ENCODE measurements at regions not wholly inside any gene's neighbourhood (a gene's known extent, or its start where the extent isn't known, plus 50 kb on each side); places are given as distances from the start of the nearest gene placed in this dataset.

DNA sequence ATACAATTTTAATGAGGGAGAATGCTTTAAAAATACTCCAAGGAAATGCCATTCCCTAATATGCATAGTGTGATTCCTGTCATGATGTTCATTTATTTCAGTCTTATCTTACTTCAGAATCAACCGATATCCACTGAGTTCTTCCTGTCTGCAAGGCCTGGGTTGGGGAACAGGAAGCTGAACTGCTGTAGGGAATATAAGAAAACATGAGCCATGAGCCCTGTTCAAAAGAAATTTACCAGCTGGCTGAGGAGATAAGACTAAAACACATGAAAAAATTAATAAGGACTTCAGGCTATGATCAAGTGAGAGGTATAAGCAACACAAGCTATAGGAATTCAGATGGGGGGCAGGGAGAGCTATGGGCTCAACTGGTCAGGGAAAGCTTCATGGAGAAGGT lies 184.7 kb downstream of the PLPP4 start:
- DNase-seq: no peak

DNA sequence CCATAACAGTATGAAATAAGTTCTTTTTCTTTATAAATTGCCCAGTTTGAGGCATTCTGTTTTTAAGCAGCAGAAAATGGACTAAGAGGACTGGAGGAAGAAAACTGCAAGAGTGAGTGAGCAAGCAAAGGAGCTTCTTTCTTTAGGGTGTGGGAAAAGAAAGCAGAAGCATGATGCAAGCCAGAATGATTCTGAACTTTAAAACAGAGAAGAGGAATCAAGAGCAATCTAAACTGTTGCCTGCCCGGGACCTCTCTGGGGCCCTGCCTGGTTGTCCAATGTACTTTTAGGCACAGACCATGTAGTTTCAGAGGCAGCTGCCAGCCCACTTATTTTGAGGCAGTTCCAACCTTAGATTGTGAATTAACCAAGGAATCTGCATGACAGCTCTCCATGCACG lies 186.3 kb downstream of the PLPP4 start:
- no peak for DNase-seq

DNA sequence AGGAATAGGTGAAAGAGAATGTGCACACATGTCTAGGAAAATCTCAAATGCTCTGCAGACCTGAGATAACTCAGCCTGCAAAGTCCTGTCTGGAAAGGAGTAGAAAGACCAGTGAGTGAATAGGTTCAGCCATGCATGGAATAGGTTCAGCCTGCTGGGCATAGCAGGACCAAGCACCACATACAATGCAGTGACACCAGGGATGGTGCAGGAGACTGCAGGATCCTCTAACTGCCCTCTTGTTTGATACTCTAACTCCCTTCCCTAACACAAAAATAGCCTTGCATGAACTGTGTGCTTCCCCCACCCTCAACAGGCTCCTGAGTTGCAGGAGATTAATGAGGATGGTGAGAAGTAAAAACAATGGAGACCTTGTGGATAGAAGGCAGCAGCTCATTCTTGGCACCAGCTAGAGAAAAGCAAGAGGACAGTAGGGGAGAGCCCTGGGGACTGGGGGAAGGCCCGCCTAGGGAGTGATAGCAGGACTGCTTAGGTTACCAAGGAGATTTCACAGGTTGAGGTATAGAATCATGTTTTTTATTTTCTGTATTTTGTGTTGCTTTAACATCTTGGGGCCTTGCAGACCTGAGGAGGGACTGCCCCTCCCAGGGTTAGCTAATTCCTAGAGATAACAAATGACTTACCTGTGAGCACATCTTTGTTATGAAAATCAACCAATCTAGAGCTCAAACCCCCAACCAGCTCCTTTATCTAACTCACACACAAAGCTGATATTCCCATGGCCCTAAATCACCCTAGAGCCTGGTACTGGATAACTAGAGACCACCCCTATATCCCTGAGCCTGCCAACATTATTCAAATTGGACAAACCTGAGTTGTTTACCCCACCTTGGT lies 187.8 kb downstream of the PLPP4 start:
- DNase-seq: no peak

DNA sequence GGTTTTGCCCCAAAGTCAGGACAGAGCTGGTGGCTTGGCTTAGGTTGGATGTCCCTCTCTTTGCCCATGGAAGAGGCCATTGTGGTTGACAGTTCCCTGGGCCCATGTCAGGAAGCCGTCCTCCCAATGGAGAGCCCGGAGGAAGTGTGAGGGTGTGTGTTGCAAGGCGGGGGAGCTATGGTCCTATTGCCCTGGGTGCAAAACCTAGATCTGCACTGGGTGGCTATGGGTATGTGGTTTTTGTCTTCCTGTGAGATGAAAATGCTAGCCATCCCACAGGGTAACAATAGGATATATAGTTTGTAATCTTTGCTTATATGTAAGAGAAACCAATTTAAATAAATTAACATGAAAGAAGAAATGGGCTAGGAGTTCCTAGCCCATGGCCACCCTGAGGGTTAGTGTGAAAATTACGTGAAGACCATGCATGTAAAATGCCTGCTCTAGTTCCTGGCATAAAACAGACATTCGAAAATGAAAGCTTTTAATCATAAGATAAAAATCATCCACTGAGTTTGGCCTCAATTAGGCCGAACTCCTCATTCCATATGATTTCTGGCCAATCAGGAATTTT lies 189.2 kb downstream of the PLPP4 start:
- DNase-seq: no peak

DNA sequence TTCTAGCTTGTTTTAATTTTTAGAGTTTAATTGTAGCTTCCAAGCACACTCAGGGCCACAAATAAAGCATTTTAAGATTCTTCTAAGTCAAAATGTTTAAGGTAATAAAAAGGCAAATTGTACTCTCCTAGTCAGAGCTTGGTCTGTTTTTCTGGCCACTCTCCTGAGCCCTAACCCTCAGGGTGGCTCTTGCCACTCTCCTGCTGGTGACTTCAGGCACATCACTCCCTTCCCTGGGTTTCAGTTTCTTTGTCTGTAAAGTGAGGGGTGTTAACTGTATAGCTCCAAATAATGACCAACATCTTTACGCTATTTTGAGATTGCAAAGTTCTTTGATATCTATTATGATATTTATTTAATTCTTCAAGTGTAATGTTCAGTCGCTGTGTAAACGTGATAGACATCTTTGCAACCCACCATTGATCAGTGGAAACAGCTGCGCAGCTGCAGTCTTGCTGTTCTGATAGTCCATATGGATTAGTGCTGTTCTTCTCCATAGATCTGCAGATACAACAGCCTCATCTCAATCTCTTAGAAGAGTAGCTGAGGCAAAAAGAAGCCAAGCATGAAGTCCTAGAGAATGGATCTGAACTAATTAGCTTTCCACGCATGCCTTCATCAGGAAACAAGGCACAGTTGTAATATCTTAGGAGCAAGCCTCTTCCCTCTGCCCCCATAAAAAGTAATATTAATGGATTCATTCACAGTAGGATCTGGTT lies 189.9 kb downstream of the PLPP4 start:
- no peak for DNase-seq

DNA sequence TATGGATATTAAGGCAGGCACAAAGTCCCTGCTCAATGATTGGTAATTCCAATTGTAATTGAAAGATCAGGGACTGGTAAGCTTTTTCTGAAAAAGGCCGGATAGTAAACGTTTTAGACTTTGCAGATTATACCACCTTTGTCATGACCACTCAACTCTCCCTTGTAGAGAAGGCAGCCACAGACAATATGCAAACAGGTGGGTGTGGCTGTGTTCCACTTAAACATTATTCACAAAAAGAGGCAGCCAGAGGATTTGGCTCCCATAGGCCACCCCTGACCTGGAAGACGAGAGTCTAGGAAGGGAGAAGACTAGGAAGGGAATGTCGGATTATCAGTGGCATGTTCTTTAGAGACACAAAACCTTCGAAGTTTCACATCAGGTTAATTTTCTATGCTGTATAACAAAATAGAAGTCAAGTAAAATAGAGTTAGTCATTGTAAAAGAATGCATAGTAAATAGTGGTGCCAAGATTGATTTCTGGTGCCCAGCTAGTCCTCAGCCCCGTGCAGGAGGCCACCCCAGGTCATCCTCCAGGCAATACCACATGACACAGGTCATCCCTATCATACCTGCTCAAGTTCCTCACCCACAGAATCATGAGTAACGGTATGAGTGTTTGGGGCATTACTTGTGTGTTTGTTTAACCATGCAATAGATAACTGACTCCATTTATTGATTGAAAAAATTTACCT lies 193.8 kb downstream of the PLPP4 start:
- no peak for DNase-seq

DNA sequence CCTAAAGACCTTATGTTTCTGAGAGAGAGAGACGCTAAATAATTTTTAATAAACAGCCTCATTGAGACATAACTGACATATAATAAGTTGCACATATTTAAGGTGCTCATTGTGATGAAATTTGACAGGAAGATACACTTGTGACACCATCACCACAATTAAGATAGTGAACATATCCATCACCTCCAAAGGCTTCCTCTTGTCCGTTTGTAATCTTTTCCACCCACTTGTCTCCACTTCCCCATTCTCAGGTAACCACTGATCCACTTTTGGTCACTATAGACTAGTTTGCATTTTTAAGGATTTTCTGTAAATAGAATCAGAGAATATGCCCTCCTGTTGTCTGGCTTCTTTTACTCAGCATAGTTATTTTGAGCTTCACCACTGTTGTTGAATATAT lies 195.1 kb upstream of the WDR11 start:
- no peak for DNase-seq

DNA sequence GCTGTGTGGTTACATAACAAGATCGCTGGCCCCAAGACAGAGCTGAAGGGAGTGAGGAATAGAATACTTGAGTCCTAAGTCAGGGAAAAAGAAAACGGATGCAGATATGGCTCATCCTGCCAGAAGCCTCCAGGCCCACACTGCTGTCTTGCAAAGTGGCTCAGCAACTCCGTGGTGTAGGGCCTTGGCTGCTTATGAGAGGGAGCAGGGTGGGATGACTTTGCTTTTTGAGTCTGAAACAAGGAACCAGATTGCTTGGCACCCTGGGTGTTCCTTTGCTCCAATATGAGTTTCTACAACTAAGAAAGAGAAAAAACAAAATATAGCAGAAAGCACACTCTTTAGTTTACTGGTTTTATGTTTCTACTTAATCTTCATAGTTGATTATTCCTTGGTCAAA lies 193.8 kb upstream of the WDR11 start:
- no peak for DNase-seq

DNA sequence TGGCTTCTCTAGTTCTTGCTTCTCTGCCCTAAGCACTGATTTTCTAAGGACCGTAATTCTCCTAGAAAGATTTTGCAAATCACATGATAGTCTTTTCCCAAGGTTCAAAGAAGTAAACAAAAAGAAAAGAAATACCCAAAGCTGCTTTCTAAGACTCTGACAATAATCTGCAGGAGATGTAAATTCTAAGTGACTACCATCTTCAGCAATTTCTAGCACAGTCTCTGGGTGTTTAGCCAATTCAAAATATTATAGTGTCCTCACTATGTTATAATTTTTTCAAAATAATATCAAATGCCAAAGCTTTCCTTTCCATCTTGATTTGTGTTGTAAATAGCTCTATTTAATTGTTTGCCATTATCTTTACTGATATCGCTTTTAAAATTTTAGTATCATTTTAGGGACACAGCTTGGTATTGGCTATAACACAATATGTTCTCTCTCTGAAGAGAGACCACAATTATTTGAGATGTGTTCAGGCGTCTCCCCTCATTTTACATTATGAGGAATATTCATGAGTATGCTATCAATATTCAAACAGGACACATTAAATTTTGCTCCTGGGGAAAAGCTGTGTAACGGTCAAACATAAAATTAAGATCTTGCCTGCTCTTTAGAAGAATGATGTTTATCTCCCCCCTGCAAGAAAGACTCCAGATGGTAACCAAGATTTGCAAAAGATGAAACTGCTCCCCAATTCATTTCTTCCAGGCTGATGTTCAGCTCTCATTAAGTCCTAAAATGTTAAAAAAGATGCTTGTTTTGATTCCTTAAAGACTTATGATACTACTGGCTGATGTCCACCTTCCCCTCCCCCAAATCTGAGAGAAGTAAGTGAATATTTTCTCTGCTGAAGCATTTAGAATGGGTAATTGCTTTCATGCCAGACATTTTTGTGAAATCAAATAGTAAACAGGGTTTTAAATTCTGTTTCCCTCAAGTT lies 191.9 kb upstream of the WDR11 start:
- DNase-seq: no peak

DNA sequence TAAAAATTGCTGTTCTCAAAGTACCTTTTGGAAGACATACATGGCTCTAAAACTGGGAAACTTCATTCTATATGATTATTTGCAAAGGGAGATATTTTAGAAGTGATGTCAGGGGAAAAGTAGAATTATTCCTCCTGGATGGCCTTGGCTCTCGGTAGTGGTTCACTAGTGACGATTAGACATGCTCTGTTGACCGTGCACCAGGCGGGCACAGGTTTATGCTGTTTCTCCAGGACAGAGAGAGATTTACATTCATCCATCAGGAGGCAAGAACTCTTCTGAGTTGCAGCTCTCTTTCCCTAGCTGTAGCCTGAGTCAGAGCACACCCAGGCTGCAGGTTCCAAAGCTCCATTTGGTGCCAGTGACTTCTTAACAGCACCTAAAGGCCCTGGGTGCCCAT lies 184.9 kb upstream of the WDR11 start:
- no peak for DNase-seq

DNA sequence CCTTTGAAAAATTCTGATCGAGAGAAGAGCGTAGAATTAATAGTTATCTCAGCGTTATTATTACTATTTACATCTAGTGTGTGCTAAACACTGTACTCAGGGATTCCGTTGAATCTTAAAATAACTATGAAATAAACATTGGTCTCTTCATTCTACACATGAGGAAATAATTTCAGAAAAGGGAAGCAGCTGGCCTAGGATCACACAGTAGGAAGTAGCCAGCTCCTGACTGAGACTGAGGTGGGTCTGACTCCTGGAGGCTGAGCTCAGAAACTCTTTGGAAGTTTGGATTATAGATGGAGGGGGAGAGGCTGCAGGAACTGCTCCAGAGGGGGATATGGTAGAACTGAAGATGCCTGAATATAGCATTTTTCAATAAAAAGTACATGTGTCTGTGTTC lies 183.9 kb upstream of the WDR11 start:
- DNase-seq: no peak

DNA sequence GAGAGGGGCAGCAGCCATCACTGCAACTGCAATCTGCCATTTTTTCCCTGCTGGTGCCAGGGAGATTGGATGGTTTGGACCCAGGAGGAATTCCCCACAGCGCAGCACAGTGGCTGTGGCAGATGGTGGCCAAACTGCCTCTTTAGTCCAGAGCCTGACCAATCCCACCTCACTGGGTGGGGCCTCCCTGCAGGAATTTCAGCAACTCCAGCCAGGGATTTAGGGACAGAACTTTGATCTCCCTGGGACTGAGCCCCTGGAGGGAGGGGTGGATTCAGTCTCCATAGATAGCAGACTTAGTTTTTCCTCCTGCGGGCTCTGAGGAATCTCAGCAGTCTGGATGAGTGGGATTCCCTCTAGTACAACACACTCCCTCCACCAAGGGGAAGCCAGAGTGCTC lies 179.7 kb upstream of the WDR11 start:
- no peak for DNase-seq

DNA sequence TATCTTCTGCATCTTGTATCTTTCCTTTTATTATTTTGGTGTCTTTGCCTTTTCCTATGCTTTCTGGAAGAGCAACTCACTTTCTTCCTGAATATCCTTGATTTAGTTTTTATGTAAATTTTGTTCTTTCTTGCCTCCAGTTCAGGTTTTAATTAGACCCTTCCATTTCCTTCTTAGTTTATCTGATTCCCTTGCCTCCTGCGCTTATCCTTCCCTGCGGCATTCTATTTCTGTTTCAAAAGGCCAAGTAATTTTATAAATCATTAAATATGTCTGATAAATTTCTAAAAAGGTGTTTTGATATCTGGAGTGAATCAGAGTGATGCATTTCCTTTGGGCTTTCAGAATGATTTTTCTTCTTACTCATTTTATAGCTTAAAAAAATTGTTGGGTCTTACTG lies 167.7 kb upstream of the WDR11 start:
- no peak for DNase-seq

DNA sequence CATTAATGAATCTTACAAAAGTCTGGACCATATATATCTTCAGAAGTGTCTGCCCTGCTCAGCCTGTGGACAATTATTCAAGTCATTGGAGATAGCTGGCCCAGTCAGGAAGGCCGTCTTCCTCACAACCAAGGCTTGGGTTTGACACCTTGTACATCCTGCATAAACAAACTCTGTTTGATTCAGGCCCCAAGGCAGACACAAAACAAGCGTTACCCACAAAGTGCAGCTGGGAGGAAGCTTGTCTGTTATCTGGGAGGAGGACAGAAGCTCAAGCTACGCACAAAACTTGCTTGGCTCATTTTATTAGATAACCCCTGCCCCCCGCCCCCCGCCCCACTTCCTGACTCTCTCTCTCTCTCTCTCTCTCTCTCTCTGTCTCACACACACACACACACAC lies 166.9 kb upstream of the WDR11 start:
- no peak for DNase-seq

DNA sequence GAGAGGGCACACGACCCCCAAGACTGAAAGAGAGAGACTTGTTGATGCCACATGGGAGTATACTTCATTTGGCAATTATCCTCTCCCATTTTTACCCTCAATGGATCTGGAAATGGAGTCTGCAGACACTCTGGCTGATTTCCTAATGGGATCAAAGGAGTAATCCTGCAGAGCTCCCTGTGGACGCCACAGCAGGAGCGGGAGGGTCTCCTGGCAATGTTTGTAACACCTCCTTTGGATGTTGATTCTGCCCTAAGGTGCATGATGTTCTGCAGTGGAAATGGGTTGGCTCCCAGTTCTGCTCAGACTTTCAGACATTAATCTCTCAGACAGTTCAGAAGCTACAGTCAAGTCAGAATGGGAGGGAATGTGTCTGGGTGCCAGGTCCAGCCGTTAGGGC lies 166.0 kb upstream of the WDR11 start:
- DNase-seq: no peak

DNA sequence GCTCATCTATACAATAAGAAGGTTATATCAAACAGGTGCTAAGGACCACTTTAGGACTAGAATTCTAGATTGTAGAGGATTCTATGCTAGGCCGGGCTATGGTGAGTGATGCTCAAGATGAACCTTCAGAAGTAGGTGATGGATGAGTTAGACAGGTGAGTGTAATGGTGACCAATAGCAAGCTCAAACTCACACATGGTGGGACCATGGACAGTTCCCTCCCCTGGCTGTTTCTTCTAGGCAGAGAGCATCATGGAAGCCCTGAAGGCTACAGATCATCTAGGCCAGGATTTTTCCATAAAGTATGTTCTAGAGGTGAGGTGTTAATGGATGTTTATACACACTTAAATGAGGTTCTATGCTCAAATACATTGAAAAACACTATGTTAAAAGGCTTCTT lies 162.2 kb upstream of the WDR11 start:
- no peak for DNase-seq

DNA sequence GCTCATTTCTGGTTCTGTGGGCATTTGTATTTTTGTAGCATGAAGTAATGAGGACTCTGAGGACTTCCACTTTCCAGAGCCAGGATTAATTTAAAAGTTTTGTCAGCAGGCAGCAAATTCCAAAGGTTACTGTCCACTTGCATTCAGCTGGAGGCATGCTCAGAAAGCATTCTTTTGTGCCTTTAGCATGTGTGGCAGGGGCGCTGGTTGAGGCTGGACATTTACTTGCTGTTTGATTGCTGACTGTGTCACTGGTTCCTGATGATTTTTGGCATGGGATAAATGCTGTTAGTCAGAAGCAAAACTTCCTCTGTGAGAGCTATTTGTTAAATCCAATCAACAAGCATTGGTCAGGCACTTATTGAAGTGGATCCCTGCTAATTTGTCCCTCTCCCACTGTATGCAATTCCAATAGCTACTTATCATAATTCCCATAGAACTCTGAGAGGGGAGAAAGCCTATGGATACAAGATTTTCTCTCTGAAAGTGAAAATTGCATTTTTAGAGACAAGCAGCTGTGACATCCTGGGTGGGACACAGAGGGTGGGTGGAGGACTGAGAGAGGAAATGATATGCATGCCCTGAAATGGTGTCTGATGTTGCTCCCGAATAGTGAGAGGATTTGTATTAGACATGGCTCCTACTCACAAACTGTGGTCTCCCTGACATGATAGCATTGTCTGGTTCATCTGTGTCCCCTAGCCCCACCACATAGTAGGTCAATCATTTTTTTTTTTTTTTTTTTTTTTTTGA lies 161.2 kb upstream of the WDR11 start:
- DNase-seq: no peak

DNA sequence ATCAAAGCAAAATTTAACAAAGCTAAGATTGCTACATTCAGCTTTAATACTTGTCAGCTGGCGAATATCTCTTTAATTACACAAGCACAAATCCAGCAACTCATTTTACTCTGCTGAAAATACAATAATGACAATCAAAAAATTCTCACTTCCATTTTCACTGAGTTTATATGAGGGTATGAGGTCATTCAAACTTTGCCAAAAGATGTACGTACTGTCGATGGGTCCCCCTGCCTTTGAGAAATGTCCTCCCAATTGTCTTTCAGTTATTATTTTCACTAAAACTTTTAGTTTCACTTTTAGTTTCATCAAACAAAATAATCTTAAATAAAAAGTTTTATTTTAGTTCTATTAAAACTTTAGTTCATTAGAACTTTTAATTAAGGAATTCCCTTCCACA lies 159.5 kb upstream of the WDR11 start:
- no peak for DNase-seq

DNA sequence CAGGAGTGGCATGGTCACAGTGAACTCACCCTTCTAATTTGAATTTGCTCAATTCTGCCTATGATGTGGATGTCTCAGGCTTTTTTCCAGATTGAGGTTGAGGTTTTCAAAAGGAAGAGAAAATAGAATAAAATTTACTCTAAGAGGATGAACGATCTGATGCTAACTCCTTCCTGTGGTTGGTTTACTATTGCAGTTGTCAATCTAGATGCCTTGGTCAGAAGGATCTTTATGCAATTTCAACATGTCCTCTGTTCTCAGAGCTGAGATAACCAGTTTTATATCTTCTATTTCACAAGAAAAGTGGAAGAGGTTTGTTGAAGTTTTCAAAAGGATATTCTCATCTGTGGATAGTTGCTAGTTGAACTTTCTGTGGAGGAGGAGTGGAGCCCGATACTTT lies 150.7 kb upstream of the WDR11 start:
- no peak for DNase-seq

DNA sequence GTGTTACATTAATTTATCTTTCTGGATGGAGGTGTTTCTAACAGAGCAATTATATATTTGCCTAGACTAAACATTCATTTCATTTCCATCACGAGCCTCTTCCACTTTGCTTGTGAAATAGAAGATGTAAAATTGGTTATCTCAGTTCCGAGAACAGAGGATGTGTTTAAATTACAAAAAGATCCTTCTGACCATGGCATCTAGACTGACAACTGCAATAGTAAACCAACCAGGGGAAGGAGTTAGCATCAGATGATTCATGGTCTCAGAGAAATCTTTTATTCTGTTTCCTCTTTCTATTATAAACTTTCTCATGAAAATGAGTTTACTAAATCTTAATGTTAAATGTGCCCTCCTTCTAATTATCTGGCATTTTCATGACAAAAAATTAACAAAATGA lies 149.8 kb upstream of the WDR11 start:
- no peak for DNase-seq

DNA sequence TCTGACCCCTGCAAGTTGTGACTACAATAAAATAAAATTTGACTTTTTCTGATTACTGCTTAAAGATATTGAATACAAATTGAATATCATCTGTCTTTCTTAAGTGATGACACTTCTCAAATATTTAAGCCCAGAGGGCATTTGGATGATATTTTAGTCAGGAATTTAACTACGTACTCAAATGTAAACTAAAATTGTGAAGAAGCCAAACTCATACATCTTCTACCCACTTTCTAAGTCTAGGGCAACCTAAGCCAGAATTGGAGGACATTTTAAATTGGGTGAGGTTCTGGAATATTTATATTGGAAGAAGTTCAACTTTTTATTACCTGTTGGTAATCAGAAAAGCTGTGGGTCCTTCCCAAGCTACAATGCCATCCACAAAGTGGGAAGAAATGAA lies 149.1 kb upstream of the WDR11 start:
- DNase-seq: no peak

DNA sequence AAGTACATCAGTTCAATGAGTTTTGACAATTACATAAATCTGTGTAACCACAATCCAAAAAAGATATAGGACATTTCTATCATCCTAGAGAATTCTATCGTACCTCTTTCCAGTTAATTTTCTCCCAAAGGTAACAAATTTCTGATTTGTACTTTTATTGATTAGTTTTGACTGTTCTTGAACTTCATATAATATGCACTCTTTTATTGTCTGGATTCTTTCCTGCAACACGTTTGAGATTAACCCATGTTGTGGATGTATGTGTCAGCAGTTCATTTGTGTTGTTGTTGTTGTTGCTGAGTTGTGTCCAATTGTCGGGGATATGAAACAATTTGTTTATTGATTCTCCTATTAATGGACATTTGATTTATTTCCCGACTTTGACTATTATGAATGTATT lies 145.9 kb upstream of the WDR11 start:
- DNase-seq: no peak

All from COR-L47 (cell line).